Gastrocnemius medialis (tissue), 4 donors: ENCODE measurements at regions not wholly inside any gene's neighbourhood (a gene's known extent, or its start where the extent isn't known, plus 50 kb on each side); places are given as distances from the start of the nearest gene placed in this dataset.

Experiments used
- ATAC-seq, 2 donors: fragments of 150-250 bp; one replicate each; pipeline ENCODE4 v1.9.1; 2016
- DNase-seq, 2 donors: peaks; one replicate each; pipeline ENCODE4 v3.0.0-alpha.2; 2019
- H3K27ac ChIP-seq, 4 donors: fragments of 200-600 bp; sonication (generic); 1 replicate in 1 of 4; 2 replicates in 3 of 4; pipeline ENCODE4 v1.5.1; 2016 to 2018; ENCODE audit warnings: mild to moderate bottlenecking in 2 of 4, moderate library complexity in 1 of 4
- H3K27me3 ChIP-seq, 3 donors: fragments of 200-600 bp; sonication (generic) in 2 of 3; 1 replicate in 1 of 3; 2 replicates in 2 of 3; pipeline versions ENCODE4 v1.5.1 to v1.6.0; 2016 to 2019; ENCODE audit warnings: mild to moderate bottlenecking in 1 of 3, moderate library complexity in 1 of 3
- H3K36me3 ChIP-seq, 2 donors: fragments of 200-600 bp; sonication (generic) in 1 of 2; one replicate each; pipeline ENCODE4 v1.5.1; 2017 to 2018
- H3K4me1 ChIP-seq, 2 donors: fragments of 200-600 bp; sonication (generic) in 1 of 2; one replicate each; pipeline ENCODE4 v1.5.1; 2016 to 2017; ENCODE audit warnings: mild to moderate bottlenecking in 2 of 2
- H3K4me3 ChIP-seq, 4 donors: fragments of 200-600 bp; sonication (generic) in 3 of 4; 1 replicate in 1 of 4; 2 replicates in 3 of 4; pipeline ENCODE4 v1.5.1; 2016 to 2019; ENCODE audit warnings: mild to moderate bottlenecking in 2 of 4
- H3K9me3 ChIP-seq, 3 donors: fragments of 200-600 bp; sonication (generic) in 2 of 3; 1 replicate in 1 of 3; 2 replicates in 2 of 3; pipeline ENCODE4 v1.5.1; 2016 to 2019
- CTCF ChIP-seq, 5 experiments: fragments of 450-650 bp in 3 of 5; fragments of 200-600 bp in 2 of 5; sonication (generic) in 2 of 5; IDR thresholded peaks in 4 of 5; conservative IDR thresholded peaks in 1 of 5; 1 replicate in 4 of 5; 2 replicates in 1 of 5; pipeline ENCODE4 v1.5.1; 2016 to 2019; ENCODE audit warnings: antibody characterized with exemption in 5 of 5, mild to moderate bottlenecking in 3 of 5, moderate library complexity in 3 of 5
- POLR2A ChIP-seq, 2 donors: fragments of 450-650 bp; IDR thresholded peaks; one replicate each; pipeline ENCODE4 v1.6.1; 2017; ENCODE audit warnings: antibody characterized with exemption in 2 of 2, mild to moderate bottlenecking in 2 of 2, moderate library complexity in 2 of 2
- in situ Hi-C, 4 donors: fragments of 200-750 bp; cut with MboI; loops; one replicate each; pipeline versions ENCODE4 v1.15.0 to v1.8.0; 2017; ENCODE audit warnings: low sequenced_read_pairs in 4 of 4
- intact Hi-C: fragments of 100-400 bp; cut with DNase I; formaldehyde crosslinking; loops from one replicate; pipeline ENCODE4 v1.15.1; 2023; ENCODE audit warnings: low total_unique reads

DNA sequence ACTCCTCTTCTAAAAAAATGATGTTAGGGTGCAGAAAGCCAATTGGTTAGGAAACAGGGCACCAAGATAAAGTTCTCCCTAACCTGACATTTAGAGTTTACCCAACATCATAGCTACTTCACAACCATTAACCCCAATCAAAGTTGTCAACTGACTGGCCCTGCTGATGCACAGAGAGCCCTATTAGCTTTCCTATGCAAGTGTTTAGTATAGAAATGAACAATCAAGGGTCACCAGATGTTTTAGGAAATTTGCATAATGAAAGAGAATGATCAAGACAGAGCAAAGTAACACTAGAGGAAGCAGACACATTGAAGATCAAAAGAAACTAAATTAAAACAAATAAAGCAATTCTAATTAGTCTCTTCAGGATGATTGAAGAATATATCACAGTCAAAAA, 64.2 kb upstream of the DCC start:
- Histone ChIP-seq H3K36me3 (no peaks in the 10 kb centered on the region), H3K4me1 (no peaks in the 10 kb centered on the region), H3K4me3 (no peak overlapping the region), H3K9me3 (no peaks in the 10 kb centered on the region), H3K27ac (no peak overlapping the region), H3K27me3 (no peaks in the 10 kb centered on the region)
- DNase-seq: no peak
- intact Hi-C loops (no loop called here), in situ Hi-C loops (no loop called here)
- no peak for ATAC-seq
- TF ChIP-seq CTCF (IDR thresholded peaks at IDR 0.05 in 4 of 5, conservative IDR thresholded peaks at IDR 0.05 in 1 of 5): no peak
- no peak for TF ChIP-seq POLR2A (IDR thresholded peaks at IDR 0.05)

DNA sequence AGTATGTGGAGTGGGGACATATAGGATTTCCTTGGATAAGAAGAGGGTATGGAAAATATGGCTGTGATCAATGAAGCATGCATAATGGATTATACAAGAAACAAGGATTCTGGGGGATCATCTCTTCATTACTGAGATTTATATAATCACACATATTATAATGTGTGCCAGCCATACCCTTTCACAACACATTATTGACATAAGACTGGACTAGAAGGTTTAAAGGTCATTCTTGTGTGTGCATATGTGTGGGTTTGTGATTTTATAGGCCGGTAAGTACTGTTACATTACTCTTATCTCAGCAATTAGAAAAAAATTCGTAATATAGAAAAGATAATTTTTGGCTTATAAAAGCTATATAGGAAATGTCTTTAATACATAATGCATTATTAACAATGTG, 62.2 kb upstream of the DCC start:
- H3K27me3 ChIP-seq: no peaks in the 10 kb centered on the region
- no peak for DNase-seq
- no peaks in the 10 kb centered on the region for H3K36me3 ChIP-seq
- H3K9me3 ChIP-seq: no peaks in the 10 kb centered on the region
- no peak overlapping the region for H3K27ac ChIP-seq
- ATAC-seq: no peak
- no peak for TF ChIP-seq POLR2A (IDR thresholded peaks at IDR 0.05)
- no peak for TF ChIP-seq CTCF (IDR thresholded peaks at IDR 0.05 in 4 of 5, conservative IDR thresholded peaks at IDR 0.05 in 1 of 5)
- no peak overlapping the region for H3K4me3 ChIP-seq
- intact Hi-C loops: no loop called here
- in situ Hi-C loops: no loop called here
- no peaks in the 10 kb centered on the region for H3K4me1 ChIP-seq

GRCh38 chr18:52278191-52278590, 61.8 kb upstream of the DCC start:
- H3K4me3 ChIP-seq: no peak overlapping the region
- ATAC-seq: no peak
- in situ Hi-C loops (no loop called here), intact Hi-C loops (no loop called here)
- DNase-seq: no peak
- no peaks in the 10 kb centered on the region for H3K4me1 ChIP-seq
- no peaks in the 10 kb centered on the region for H3K27me3 ChIP-seq
- TF ChIP-seq CTCF (IDR thresholded peaks at IDR 0.05 in 4 of 5, conservative IDR thresholded peaks at IDR 0.05 in 1 of 5) (no peak), POLR2A (IDR thresholded peaks at IDR 0.05) (no peak)
- H3K9me3 ChIP-seq: no peaks in the 10 kb centered on the region
- no peaks in the 10 kb centered on the region for H3K36me3 ChIP-seq
- no peak overlapping the region for H3K27ac ChIP-seq

DNA sequence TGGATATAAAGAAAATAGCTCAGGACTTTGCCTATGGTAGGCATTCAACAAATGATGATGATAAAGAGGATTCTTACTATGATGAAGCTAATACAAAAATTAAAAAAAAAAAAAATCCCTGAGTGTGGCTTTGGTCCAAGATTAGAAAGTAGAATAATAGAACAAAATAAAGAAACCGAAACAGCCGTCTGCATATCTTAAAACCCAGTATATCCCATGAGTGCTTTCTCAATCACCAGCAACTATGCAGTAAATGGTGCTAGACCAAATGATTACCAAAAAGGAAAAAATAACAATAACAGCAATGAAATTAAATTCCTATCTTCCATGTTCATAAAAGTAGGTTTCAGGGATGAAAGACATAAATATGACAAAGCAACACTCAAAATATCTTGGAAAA, 59.3 kb upstream of the DCC start:
- Histone ChIP-seq H3K27me3 (no peaks in the 10 kb centered on the region), H3K9me3 (no peaks in the 10 kb centered on the region), H3K4me3 (no peak overlapping the region), H3K36me3 (no peaks in the 10 kb centered on the region), H3K27ac (no peak overlapping the region), H3K4me1 (no peaks in the 10 kb centered on the region)
- in situ Hi-C loops: no loop called here
- ATAC-seq (no peak), DNase-seq (no peak)
- TF ChIP-seq POLR2A (IDR thresholded peaks at IDR 0.05): no peak
- no peak for TF ChIP-seq CTCF (IDR thresholded peaks at IDR 0.05 in 4 of 5, conservative IDR thresholded peaks at IDR 0.05 in 1 of 5)
- intact Hi-C loops: no loop called here

DNA sequence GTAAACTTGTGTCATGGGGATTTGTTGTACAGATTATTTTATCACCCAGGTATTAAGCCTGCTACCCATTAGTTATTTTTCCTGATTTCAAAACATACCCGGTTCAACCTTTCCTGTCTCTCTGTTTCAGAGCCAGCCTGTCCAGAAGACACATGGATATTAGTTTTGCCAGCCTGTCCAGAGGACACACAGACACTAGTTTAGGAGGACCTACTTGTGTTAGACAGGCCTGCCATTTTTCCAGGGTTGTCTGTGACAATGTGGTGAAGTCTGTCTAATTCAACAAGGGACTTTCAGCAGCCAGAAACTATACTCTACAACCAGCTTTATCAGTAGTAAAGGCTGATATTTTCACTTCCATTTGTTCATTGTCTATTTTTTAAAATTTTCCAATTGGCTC, 56.1 kb upstream of the DCC start:
- TF ChIP-seq CTCF (IDR thresholded peaks at IDR 0.05 in 4 of 5, conservative IDR thresholded peaks at IDR 0.05 in 1 of 5) (no peak), POLR2A (IDR thresholded peaks at IDR 0.05) (no peak)
- Histone ChIP-seq H3K27ac (no peak overlapping the region), H3K27me3 (no peaks in the 10 kb centered on the region), H3K4me1 (no peaks in the 10 kb centered on the region), H3K4me3 (no peak overlapping the region), H3K36me3 (no peaks in the 10 kb centered on the region), H3K9me3 (no peaks in the 10 kb centered on the region)
- in situ Hi-C loops: no loop called here
- intact Hi-C loops: no loop called here
- DNase-seq: no peak
- ATAC-seq: no peak
